ENCODE measurements at regions not wholly inside any gene's neighbourhood (a gene's known extent, or its start where the extent isn't known, plus 50 kb on each side); places are given as distances from the start of the nearest gene placed in this dataset.
"Not testable (repeated sequence)": the region's sequence is repeated elsewhere in the genome, so short reads cannot be mapped to it uniquely, and the experiment has no call there.

- no peak for TF ChIP-seq ZNF274 (IDR thresholded peaks at IDR 0.05; ENCODE audit: low read depth, low read length)
- peak overlapping the region; percentile 18; the same call in 1 of the 2 replicates for H3K4me3 ChIP-seq (ENCODE audit: low read length)
Measured at GRCh38 chr12:131221061-131221956, 267.6 kb downstream of the ADGRD1 start.

- no peak for TF ChIP-seq ZNF274 (IDR thresholded peaks at IDR 0.05; ENCODE audit: low read depth, low read length)
- H3K4me3 ChIP-seq (ENCODE audit: low read length): peak overlapping the region; percentile 18; the same call in 1 of the 2 replicates
Measured at GRCh38 chr12:131221957-131222328, 268.2 kb downstream of the ADGRD1 start.

GRCh38 chr12:131222329-131223139 is 268.8 kb downstream of the ADGRD1 start:
- TF ChIP-seq ZNF274 (IDR thresholded peaks at IDR 0.05; ENCODE audit: low read depth, low read length): no peak

GRCh38 chr12:131223171-131223761 is 269.6 kb downstream of the ADGRD1 start:
- TF ChIP-seq ZNF274 (IDR thresholded peaks at IDR 0.05; ENCODE audit: low read depth, low read length): no peak
- no peak overlapping the region; the same call in 1 of the 2 replicates for H3K4me3 ChIP-seq (ENCODE audit: low read length)

More at GRCh38 chr12:131222329-131223139, 268.8 kb downstream of the ADGRD1 start:
- peak overlapping the region; percentile 18; the same call in 1 of the 2 replicates for H3K4me3 ChIP-seq (ENCODE audit: low read length)

- H3K4me3 ChIP-seq (ENCODE audit: low read length): no peak overlapping the region
- no peak for TF ChIP-seq ZNF274 (IDR thresholded peaks at IDR 0.05; ENCODE audit: low read depth, low read length)
Measured at GRCh38 chr12:131223791-131224225, 270.1 kb downstream of the ADGRD1 start.

- not testable (repeated sequence) for H3K4me3 ChIP-seq (ENCODE audit: low read length)
Measured at GRCh38 chr12:131224226-131225065, 270.7 kb downstream of the ADGRD1 start.

GRCh38 chr12:131225066-131225380 is 271.3 kb downstream of the ADGRD1 start:
- H3K4me3 ChIP-seq (ENCODE audit: low read length): not testable (repeated sequence)

- no peak overlapping the region for H3K4me3 ChIP-seq (ENCODE audit: low read length)
- TF ChIP-seq ZNF274 (IDR thresholded peaks at IDR 0.05; ENCODE audit: low read depth, low read length): no peak
Measured at GRCh38 chr12:131226345-131227265, 272.9 kb downstream of the ADGRD1 start.

GRCh38 chr12:131227641-131228040 is 273.9 kb downstream of the ADGRD1 start:
- not testable (repeated sequence) for H3K4me3 ChIP-seq (ENCODE audit: low read length)

- H3K4me3 ChIP-seq (ENCODE audit: low read length): not testable (repeated sequence)
Measured at GRCh38 chr12:131229079-131229425, 275.3 kb downstream of the ADGRD1 start.

- H3K4me3 ChIP-seq (ENCODE audit: low read length): no peak overlapping the region
- TF ChIP-seq ZNF274 (IDR thresholded peaks at IDR 0.05; ENCODE audit: low read depth, low read length): no peak
Measured at GRCh38 chr12:131229426-131230339, 276.0 kb downstream of the ADGRD1 start.

GRCh38 chr12:131230340-131231031 is 276.8 kb downstream of the ADGRD1 start:
- no peak for TF ChIP-seq ZNF274 (IDR thresholded peaks at IDR 0.05; ENCODE audit: low read depth, low read length)
- no peak overlapping the region for H3K4me3 ChIP-seq (ENCODE audit: low read length)

All from GM08714 (cell line).